ENCODE measurements at regions not wholly inside any gene's neighbourhood (a gene's known extent, or its start where the extent isn't known, plus 50 kb on each side); places are given as distances from the start of the nearest gene placed in this dataset.

- no peaks in the 10 kb centered on the region for H3K36me3 ChIP-seq
- DNase-seq: no peak
- no peak overlapping the region for H3K4me3 ChIP-seq
- H3K27me3 ChIP-seq: no peaks in the 10 kb centered on the region
- no peak overlapping the region for H3K27ac ChIP-seq
- WGBS, 2 donors: 63 to 76% methylated on average over 2 of the region's 2 CpGs
- TF ChIP-seq POLR2AphosphoS5 (IDR thresholded peaks at IDR 0.05): no peak
- TF ChIP-seq EP300 (IDR thresholded peaks at IDR 0.05): no peak
- TF ChIP-seq CTCF (IDR thresholded peaks at IDR 0.05): no peak
- TF ChIP-seq POLR2A (IDR thresholded peaks at IDR 0.05): no peak
- no peaks in the 10 kb centered on the region for H3K9me3 ChIP-seq
- intact Hi-C loops (cut with DNase I): no loop called here
- no peaks in the 10 kb centered on the region for H3K4me1 ChIP-seq
These were observed 232.0 kb upstream of the NETO1 start for GRCh38 chr18:73099759-73100158.

GRCh38 chr18:73093687-73094250 lies 226.0 kb upstream of the NETO1 start:
- no peak for DNase-seq
- Histone ChIP-seq H3K9me3 (no peaks in the 10 kb centered on the region), H3K27me3 (no peaks in the 10 kb centered on the region), H3K36me3 (no peaks in the 10 kb centered on the region), H3K27ac (no peak overlapping the region), H3K4me3 (no peak overlapping the region), H3K4me1 (no peaks in the 10 kb centered on the region)
- TF ChIP-seq EP300 (IDR thresholded peaks at IDR 0.05) (no peak), POLR2A (IDR thresholded peaks at IDR 0.05) (no peak), CTCF (IDR thresholded peaks at IDR 0.05) (no peak), POLR2AphosphoS5 (IDR thresholded peaks at IDR 0.05) (no peak)
- intact Hi-C loops (cut with DNase I): no loop called here
- 43 to 70% methylated on average over 1 of the region's 1 CpG for WGBS, 2 donors

GRCh38 chr18:73088445-73088844 lies 220.7 kb upstream of the NETO1 start:
- WGBS, 2 donors: 85% methylated on average over 1 of the region's 1 CpG
- H3K9me3 ChIP-seq: no peaks in the 10 kb centered on the region
- no peaks in the 10 kb centered on the region for H3K27me3 ChIP-seq
- TF ChIP-seq EP300 (IDR thresholded peaks at IDR 0.05): no peak
- TF ChIP-seq POLR2A (IDR thresholded peaks at IDR 0.05): no peak
- no peak for TF ChIP-seq CTCF (IDR thresholded peaks at IDR 0.05)
- TF ChIP-seq POLR2AphosphoS5 (IDR thresholded peaks at IDR 0.05): no peak
- H3K36me3 ChIP-seq: no peaks in the 10 kb centered on the region
- no peaks in the 10 kb centered on the region for H3K4me1 ChIP-seq
- H3K27ac ChIP-seq: no peak overlapping the region
- intact Hi-C loops (cut with DNase I): no loop called here
- DNase-seq: no peak
- H3K4me3 ChIP-seq: no peak overlapping the region

- no peak overlapping the region for H3K27ac ChIP-seq
- WGBS, 2 donors: 66 to 82% methylated on average over 8 of the region's 8 CpGs
- H3K4me1 ChIP-seq: no peaks in the 10 kb centered on the region
- H3K4me3 ChIP-seq: no peak overlapping the region
- DNase-seq: no peak
- H3K36me3 ChIP-seq: no peaks in the 10 kb centered on the region
- no peaks in the 10 kb centered on the region for H3K27me3 ChIP-seq
- no peak for TF ChIP-seq POLR2A (IDR thresholded peaks at IDR 0.05)
- TF ChIP-seq POLR2AphosphoS5 (IDR thresholded peaks at IDR 0.05): no peak
- no peak for TF ChIP-seq CTCF (IDR thresholded peaks at IDR 0.05)
- TF ChIP-seq EP300 (IDR thresholded peaks at IDR 0.05): no peak
- intact Hi-C loops (cut with DNase I): no loop called here
- no peaks in the 10 kb centered on the region for H3K9me3 ChIP-seq
These were observed 219.6 kb upstream of the NETO1 start for GRCh38 chr18:73087282-73087977.

GRCh38 chr18:73079920-73080319 lies 212.1 kb upstream of the NETO1 start:
- Histone ChIP-seq H3K4me3 (no peak overlapping the region), H3K9me3 (no peaks in the 10 kb centered on the region), H3K36me3 (no peaks in the 10 kb centered on the region), H3K27me3 (no peaks in the 10 kb centered on the region), H3K4me1 (no peaks in the 10 kb centered on the region), H3K27ac (no peak overlapping the region)
- intact Hi-C loops (cut with DNase I): no loop called here
- no peak for DNase-seq
- TF ChIP-seq EP300 (IDR thresholded peaks at IDR 0.05) (no peak), CTCF (IDR thresholded peaks at IDR 0.05) (no peak), POLR2AphosphoS5 (IDR thresholded peaks at IDR 0.05) (no peak), POLR2A (IDR thresholded peaks at IDR 0.05) (no peak)
- WGBS, 2 donors: 74 to 85% methylated on average over 2 of the region's 2 CpGs
